ENCODE measurements at regions not wholly inside any gene's neighbourhood (a gene's known extent, or its start where the extent isn't known, plus 50 kb on each side); places are given as distances from the start of the nearest gene placed in this dataset.

DNA sequence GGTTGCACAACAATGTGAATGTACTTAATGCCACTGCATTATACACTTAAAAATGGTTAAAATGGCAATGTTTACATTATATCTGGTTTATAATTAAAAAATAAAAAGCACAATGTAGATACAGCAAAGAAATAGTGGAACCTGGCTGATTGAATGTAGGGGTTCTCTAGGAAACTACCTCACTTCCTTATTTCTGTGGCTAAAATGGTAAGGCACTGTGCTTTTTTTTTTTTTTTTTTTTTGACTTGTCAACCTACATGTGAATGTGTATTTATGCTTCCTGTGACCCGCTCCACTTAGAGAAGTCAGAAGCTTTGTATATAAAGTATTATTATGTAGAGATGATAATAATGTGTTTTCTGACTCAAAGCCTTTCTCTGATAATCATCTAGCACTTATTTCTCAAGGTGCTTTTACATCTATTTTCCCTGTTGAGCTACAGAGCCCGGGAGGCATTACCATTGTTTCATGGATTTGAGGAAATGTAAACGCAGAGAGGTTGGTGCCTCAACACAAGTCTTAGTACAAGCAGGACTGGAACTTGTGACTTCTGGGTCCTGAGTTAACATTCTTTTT lies 55.0 kb downstream of the SOX4 start:
- DNase-seq (ENCODE audit: low spot score in 2 of 2) (no peak), ATAC-seq (ENCODE audit: low read depth) (no peak)
- Mint-ChIP-seq H3K4me1 (no peaks in the 10 kb centered on the region), H3K27ac (no peak overlapping the region), H3K4me3 (no peak overlapping the region), H3K9me3 (peaks cover 6% of the 10 kb centered on the region), H3K27me3 (peaks cover 5% of the 10 kb centered on the region), H3K36me3 (no peaks in the 10 kb centered on the region)

DNA sequence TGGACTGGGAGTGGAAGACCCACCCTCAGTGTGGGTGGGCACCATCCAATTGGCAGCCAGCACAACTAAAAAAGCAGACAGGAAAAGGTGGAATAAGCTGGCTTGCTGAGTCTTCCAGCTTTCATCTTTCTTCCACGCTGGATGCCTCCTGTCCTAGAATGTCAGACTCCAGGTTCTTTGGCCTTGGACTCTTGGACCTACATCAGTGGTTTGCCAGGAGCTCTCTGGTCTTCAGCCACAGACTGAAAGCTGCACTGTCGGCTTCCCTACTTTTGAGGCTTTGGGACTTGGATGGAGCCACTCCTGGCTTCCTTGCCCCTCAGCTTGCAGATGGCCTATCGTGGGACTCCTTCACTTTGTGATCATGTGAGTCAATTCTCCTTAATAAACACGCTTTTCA lies 59.8 kb downstream of the SOX4 start:
- Mint-ChIP-seq H3K27me3 (peaks cover 7% of the 10 kb centered on the region), H3K4me1 (no peaks in the 10 kb centered on the region), H3K36me3 (no peaks in the 10 kb centered on the region), H3K27ac (no peak overlapping the region), H3K4me3 (no peak overlapping the region), H3K9me3 (peaks cover 8% of the 10 kb centered on the region)
- DNase-seq (ENCODE audit: low spot score in 2 of 2), result no peak
- no peak for ATAC-seq (ENCODE audit: low read depth)

DNA sequence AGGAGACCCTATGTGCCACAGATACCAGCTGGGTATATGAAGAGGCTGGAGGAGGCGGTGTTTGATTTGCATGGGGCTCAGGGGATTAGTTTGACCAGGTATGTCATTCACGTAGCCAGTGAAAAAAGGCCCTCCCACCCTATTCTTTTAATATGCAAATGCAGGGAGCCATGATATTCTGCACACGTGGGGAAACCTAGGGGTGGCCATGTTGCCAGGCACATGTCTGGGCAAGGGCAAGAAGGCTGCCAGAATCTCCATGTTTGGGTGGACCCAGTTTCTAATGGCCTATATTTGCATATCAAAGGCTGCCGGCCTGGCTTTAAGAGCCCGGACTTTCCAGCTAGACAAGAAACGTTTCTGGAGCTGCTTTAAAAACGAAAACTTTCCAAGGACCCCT lies 60.4 kb downstream of the SOX4 start:
- H3K9me3 Mint-ChIP-seq, result peaks cover 8% of the 10 kb centered on the region
- ATAC-seq (ENCODE audit: low read depth), result no peak
- H3K4me3 Mint-ChIP-seq, result no peak overlapping the region
- no peaks in the 10 kb centered on the region for H3K36me3 Mint-ChIP-seq
- no peak overlapping the region for H3K27ac Mint-ChIP-seq
- no peaks in the 10 kb centered on the region for H3K4me1 Mint-ChIP-seq
- peaks cover 7% of the 10 kb centered on the region for H3K27me3 Mint-ChIP-seq
- no peak for DNase-seq (ENCODE audit: low spot score in 2 of 2)

DNA sequence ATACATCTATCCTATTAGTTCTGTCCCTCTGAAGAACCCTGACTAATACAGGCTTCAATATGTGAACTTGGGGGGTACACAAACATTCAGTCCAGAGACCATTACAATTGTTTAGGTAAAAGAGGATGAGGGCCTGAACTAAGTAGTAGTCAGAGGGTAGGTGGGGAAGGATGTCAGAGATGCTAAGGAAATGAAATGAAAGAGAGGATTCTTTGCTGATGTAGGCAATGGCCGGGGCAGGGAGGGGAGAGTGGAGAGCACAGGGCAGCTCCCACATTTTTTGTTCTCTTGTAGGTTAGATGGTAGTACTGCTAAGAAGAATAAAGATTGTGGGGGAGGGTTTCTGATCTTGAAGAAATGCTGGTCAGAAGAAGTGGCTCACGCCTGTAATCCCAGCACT lies 60.8 kb downstream of the SOX4 start:
- Mint-ChIP-seq H3K4me1 (no peaks in the 10 kb centered on the region), H3K9me3 (peaks cover 8% of the 10 kb centered on the region), H3K27ac (no peak overlapping the region), H3K27me3 (peaks cover 7% of the 10 kb centered on the region), H3K36me3 (no peaks in the 10 kb centered on the region), H3K4me3 (no peak overlapping the region)
- no peak for ATAC-seq (ENCODE audit: low read depth)
- no peak for DNase-seq (ENCODE audit: low spot score in 2 of 2)

DNA sequence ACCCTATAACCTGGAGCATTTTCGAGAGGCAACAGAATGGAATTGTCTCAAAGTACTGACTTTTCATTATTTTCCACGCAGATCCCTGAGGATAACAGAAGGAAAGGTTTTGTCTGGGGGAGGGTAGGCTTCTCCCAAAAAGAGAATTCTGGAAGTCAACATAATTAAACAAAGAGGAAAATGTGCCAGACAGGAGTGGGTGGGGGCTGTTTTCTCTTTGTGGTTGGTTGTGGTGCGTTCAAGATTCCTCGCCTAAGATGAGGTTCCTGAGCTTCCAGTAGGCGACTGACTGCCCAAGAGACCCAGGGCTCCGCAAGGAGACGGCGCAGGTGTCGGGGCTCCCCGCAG lies 70.4 kb downstream of the SOX4 start:
- H3K9me3 Mint-ChIP-seq, result no peaks in the 10 kb centered on the region
- ATAC-seq (ENCODE audit: low read depth), result no peak
- H3K36me3 Mint-ChIP-seq, result peaks cover 2% of the 10 kb centered on the region
- no peak for DNase-seq (ENCODE audit: low spot score in 2 of 2)
- H3K27ac Mint-ChIP-seq, result no peak overlapping the region
- H3K4me3 Mint-ChIP-seq, result no peak overlapping the region
- peaks cover 15% of the 10 kb centered on the region for H3K4me1 Mint-ChIP-seq
- H3K27me3 Mint-ChIP-seq, result peaks cover 30% of the 10 kb centered on the region

DNA sequence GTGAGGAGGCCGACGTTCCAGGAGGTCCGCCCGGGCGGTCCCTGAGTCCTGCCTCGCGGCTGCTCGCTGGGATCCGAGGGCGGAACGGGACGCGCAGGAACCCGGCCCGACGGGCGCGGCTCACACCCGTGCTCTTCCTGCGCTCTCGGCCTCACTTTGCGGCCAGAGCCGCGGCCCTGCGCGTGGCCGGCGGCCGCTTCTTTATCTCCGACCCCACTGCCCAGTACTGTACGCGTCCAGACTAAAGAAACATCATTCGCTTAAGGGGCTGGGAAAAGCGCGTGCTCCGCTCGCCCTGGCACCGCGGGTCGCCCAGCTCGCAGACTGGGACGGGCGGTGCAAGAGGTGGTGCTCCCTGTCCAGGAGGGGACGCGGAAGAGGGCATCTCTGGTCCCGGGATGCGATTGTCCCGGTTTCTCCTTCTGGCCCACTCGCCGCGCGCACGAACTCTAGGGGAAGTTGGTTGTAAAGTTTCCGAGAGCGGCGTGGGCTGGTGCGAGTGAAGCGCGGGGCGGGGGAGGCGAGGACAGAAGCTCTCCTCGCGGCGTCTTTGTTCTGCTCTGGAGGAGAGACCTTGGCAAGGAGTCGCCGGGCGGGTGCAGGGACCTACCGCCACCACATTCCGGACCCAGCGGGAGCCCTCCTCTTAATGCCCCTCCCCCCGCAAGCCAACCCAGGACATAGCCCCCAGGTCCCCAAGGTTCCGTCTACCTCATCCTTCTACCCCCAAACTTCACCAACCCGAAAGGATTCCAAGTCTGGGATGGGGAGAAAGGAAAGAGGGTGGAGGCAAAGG lies 71.0 kb downstream of the SOX4 start:
- Mint-ChIP-seq H3K4me3 (no peak overlapping the region), H3K4me1 (peaks cover 15% of the 10 kb centered on the region), H3K9me3 (no peaks in the 10 kb centered on the region), H3K36me3 (peaks cover 2% of the 10 kb centered on the region), H3K27ac (no peak overlapping the region), H3K27me3 (peaks cover 30% of the 10 kb centered on the region)
- no peak for ATAC-seq (ENCODE audit: low read depth)
- DNase-seq (ENCODE audit: low spot score in 2 of 2), result no peak

DNA sequence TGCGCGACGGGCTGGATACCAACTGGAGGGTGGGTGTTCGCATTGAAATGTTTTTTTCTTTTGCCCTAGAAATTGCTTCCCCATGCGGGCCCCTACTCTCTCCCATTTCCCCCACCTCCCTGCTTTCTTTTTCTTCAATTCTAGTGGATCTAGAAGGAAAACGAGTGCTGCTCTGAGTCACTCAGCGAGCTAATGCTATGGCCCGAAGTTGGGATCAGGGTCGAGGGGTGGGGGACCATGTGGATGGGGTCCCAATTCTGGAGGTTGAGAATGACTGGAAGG lies 71.5 kb downstream of the SOX4 start:
- no peak overlapping the region for H3K27ac Mint-ChIP-seq
- no peak overlapping the region for H3K4me3 Mint-ChIP-seq
- no peaks in the 10 kb centered on the region for H3K9me3 Mint-ChIP-seq
- DNase-seq (ENCODE audit: low spot score in 2 of 2) (no peak), ATAC-seq (ENCODE audit: low read depth) (no peak)
- H3K27me3 Mint-ChIP-seq, result peaks cover 30% of the 10 kb centered on the region
- peaks cover 15% of the 10 kb centered on the region for H3K4me1 Mint-ChIP-seq
- peaks cover 2% of the 10 kb centered on the region for H3K36me3 Mint-ChIP-seq

DNA sequence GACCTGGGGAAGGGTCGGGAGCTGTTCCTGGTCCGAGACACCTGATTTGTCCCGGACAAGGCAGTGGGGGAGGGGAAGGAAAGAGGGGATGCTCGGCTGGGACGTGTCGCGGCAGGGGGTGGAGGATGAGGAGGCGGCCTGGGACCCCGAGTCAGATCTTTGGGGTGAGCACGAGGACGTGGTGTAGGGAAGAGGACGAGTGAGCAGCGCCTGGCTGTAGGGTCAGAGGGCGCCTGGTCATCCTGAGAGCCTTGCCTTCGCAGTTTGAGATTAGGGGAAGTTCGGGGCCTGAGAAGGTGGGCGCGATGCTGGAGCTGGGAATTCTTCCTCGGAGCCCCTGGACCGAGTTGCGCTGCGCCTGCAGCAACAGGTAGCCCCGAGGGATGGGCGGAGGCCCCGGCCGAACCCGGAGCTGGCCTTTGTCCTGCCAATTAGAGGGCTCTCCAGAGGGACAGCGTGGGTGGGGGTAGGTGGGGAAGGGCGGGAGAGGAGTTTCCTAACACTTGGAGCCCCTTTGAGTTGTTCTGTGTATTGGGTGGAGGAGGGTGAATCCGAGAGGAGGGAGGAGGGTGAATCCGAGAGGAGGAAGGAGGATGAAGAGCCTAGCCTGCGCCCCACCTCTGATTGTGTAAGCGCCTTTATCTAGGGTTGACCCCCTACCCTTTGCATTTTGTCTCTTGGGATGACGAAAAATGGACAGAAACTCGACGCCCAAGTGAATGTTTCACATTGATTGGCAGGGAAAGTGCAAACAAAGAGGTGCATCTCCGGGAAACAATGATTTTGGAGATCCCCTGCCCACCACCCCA lies 72.0 kb downstream of the SOX4 start:
- no peak overlapping the region for H3K27ac Mint-ChIP-seq
- H3K4me1 Mint-ChIP-seq, result peaks cover 15% of the 10 kb centered on the region
- DNase-seq (ENCODE audit: low spot score in 2 of 2) (no peak), ATAC-seq (ENCODE audit: low read depth) (no peak)
- H3K36me3 Mint-ChIP-seq, result peaks cover 2% of the 10 kb centered on the region
- H3K27me3 Mint-ChIP-seq, result peaks cover 30% of the 10 kb centered on the region
- peak overlapping the region; percentile 56 for H3K4me3 Mint-ChIP-seq
- no peaks in the 10 kb centered on the region for H3K9me3 Mint-ChIP-seq

DNA sequence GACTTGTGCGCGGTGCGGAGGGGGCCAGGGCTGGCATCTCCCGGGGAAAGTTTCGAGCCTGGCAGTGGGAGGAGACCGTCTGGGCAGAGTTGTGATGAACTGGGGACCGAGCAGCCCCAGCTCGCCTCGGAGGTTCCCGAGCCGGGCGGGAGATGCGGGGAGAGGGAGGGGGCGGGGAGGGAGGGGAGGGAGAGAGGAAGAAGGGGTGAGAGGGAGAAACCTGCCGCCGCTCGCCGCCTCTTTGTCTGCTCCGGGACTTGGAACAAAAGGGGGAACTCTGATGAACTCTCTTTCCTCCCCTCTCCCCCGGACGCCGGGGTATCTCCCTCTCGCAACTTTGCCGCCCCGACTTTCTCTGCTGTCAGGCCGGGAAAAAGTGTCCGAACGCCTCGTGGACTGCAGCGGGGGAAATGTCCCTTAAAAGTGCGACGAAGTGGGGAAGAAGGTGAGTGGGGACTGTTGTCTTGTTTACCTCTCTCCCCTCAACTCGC lies 72.7 kb downstream of the SOX4 start:
- no peak for ATAC-seq (ENCODE audit: low read depth)
- Mint-ChIP-seq H3K27me3 (peaks cover 28% of the 10 kb centered on the region), H3K36me3 (peaks cover 2% of the 10 kb centered on the region), H3K4me1 (peaks cover 15% of the 10 kb centered on the region), H3K27ac (no peak overlapping the region), H3K4me3 (peak overlapping the region; percentile 56), H3K9me3 (no peaks in the 10 kb centered on the region)
- no peak for DNase-seq (ENCODE audit: low spot score in 2 of 2)

DNA sequence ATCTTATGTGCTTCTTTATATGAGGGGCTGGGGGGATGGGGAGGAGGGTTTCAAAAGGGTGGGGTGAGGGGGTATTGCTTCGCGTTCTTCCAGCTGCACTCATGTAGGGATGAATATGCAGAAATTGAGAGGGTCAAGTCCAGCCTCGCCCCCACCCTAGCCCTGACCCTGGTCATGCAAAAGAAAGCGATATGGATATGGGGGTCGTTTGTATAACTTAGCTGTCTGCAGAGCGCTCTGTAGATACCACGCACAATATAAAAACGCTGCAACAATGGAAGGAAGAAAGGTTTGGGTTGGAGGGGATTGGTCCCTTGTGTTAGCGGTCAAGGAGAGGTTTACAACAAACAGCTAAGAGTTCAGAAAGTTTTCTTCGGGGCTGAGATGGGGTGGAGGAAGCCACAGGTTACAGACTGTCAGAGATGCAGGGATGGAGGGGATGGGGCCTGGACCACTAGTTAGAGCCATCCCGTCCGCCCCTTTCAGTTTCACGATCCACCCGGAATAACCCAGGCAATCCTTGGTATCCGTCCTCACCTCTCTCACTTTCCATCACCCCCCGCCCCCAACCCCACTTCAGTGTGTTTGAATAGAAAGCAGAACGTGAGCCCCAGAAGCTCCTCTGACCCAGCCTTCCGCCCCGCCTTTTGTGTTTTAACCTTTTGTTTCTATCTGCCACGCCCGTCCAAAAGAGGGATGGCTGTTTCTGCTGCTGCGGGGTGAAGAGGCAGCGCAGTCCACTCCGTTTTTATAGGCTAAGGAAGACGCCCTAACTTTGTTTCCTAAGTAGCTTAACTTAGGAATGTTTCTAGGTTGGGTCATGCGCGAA lies 73.5 kb downstream of the SOX4 start:
- no peak for DNase-seq (ENCODE audit: low spot score in 2 of 2)
- H3K36me3 Mint-ChIP-seq, result peaks cover 2% of the 10 kb centered on the region
- peak overlapping the region; percentile 18 for H3K4me3 Mint-ChIP-seq
- no peak for ATAC-seq (ENCODE audit: low read depth)
- peaks cover 15% of the 10 kb centered on the region for H3K4me1 Mint-ChIP-seq
- H3K9me3 Mint-ChIP-seq, result no peaks in the 10 kb centered on the region
- H3K27me3 Mint-ChIP-seq, result peaks cover 28% of the 10 kb centered on the region
- no peak overlapping the region for H3K27ac Mint-ChIP-seq

DNA sequence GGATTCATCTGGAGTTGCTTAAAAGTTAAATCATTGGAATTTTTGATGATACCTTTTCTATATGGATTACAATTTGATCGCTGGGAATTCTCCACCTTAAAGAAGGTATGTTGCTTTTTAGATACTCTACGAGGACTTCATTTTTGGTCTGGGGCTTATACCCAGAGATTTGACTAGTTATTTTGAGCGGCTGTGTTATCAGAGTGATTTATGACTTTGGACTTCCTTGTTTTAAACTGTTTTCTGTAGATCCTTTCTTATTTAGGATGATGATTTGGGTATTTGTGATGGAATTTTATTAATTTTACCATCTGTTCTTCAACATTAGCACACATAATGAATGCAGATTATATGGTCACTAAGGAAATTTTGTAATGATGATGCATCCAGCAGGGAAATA lies 75.2 kb downstream of the SOX4 start:
- Mint-ChIP-seq H3K9me3 (peaks cover 3% of the 10 kb centered on the region), H3K36me3 (peaks cover 4% of the 10 kb centered on the region), H3K4me1 (peaks cover 15% of the 10 kb centered on the region), H3K27me3 (peaks cover 29% of the 10 kb centered on the region), H3K27ac (no peak overlapping the region), H3K4me3 (no peak overlapping the region)
- ATAC-seq (ENCODE audit: low read depth), result no peak
- no peak for DNase-seq (ENCODE audit: low spot score in 2 of 2)

DNA sequence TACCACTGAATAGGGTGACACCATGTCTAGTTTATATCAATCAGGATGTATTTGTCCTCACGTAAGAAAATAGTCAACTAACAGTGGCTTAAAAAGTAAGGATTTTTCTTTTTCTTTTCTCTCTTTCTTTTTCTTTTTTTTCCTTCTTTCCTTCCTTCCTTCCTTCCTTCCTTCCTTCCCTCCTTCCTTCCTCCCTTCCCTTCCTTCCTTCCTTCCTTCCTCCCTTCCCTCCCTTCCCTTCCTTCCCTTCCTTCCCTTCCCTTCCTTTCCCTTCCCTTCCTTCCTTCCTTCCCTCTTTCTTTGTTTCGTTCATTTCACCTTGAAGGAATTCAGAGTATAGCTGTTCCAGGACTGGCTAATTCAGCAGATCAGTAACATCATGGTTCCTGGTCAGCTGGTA lies 83.2 kb downstream of the SOX4 start:
- H3K27ac Mint-ChIP-seq, result no peak overlapping the region
- no peaks in the 10 kb centered on the region for H3K4me1 Mint-ChIP-seq

DNA sequence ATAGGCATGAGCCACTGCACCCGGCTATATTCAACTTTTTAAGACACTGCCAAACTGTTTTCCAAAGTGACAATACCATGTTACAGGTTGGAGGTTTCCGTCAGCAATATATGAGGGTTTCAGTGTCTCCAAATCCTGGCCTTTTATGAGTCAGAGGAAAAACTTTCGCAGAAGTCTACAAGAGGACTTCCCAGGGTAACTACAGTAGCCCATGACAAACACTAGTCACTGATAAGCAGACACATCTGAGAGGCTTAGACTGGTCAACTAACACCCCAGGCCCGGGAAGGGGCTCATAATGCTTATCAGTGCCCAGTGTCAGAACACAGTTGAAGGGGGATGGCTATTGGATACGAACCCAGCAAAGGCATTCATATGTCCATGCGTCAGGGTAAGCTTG lies 85.4 kb downstream of the SOX4 start:
- no peak for DNase-seq (ENCODE audit: low spot score in 2 of 2)
- Mint-ChIP-seq H3K4me1 (no peaks in the 10 kb centered on the region), H3K36me3 (no peaks in the 10 kb centered on the region), H3K27me3 (peaks cover 2% of the 10 kb centered on the region), H3K27ac (no peak overlapping the region), H3K9me3 (peaks cover 8% of the 10 kb centered on the region), H3K4me3 (no peak overlapping the region)
- ATAC-seq (ENCODE audit: low read depth), result no peak

More for the DNA sequence above, 83.2 kb downstream of the SOX4 start:
- DNase-seq (ENCODE audit: low spot score in 2 of 2), result no peak
- Mint-ChIP-seq H3K4me3 (no peak overlapping the region), H3K36me3 (peaks cover 1% of the 10 kb centered on the region), H3K9me3 (peaks cover 12% of the 10 kb centered on the region), H3K27me3 (peaks cover 4% of the 10 kb centered on the region)
- no peak for ATAC-seq (ENCODE audit: low read depth)

DNA sequence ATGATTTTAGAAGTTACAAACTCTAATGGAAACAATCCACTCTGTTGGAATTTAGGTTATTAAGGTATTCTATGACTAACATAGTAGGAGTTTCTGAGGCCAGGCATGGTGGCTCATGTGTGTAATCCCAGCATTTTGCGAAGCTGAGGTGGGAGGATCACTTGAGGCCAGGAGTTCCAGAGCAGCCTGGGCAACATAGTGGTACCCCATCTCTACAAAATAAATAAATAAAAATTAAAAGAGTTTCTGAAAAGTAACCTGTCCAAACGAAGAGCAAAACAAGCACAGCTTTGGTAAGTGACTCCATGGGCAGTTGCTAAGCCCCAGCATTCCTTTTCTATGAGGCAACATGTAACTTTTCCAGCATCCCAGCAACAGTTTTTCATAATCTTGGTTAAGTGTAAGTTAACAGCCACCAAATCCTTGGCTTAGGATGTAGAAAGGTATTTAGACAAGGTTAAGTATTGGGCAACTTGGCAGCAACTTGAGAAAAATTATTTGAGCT lies 86.3 kb downstream of the SOX4 start:
- no peaks in the 10 kb centered on the region for H3K4me1 Mint-ChIP-seq
- H3K4me3 Mint-ChIP-seq, result no peak overlapping the region
- H3K9me3 Mint-ChIP-seq, result peaks cover 8% of the 10 kb centered on the region
- H3K36me3 Mint-ChIP-seq, result no peaks in the 10 kb centered on the region
- peaks cover 2% of the 10 kb centered on the region for H3K27me3 Mint-ChIP-seq
- no peak overlapping the region for H3K27ac Mint-ChIP-seq
- no peak for ATAC-seq (ENCODE audit: low read depth)
- no peak for DNase-seq (ENCODE audit: low spot score in 2 of 2)

All from memory B cell (primary cell).